ENCODE measurements at regions not wholly inside any gene's neighbourhood (a gene's known extent, or its start where the extent isn't known, plus 50 kb on each side); places are given as distances from the start of the nearest gene placed in this dataset.

DNA sequence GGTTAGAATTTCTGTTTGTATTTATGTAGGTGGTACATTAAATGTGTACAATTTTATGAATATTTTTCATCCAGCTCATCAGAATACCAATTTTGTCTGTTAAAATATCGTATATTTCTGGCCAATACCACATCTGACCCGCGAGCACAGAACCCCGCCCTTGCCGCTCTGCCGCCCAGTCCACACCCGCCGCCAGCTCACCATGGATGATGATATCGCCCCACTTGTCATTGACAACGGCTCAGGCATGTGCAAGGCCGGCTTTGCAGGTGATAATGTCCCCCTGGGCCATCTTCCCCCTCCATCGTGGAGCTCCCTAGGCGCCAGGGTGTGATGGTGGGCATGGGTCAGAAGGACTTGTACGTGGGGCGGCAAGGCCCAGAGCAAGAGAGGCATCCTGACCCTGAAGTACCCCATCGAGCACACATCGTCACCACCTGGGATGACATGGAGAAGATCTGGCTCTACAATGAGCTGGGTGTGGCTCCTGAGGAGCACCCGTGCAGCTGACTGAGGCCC, 153.2 kb downstream of the CAVIN4 start:
- TF ChIP-seq, protein P1, sequence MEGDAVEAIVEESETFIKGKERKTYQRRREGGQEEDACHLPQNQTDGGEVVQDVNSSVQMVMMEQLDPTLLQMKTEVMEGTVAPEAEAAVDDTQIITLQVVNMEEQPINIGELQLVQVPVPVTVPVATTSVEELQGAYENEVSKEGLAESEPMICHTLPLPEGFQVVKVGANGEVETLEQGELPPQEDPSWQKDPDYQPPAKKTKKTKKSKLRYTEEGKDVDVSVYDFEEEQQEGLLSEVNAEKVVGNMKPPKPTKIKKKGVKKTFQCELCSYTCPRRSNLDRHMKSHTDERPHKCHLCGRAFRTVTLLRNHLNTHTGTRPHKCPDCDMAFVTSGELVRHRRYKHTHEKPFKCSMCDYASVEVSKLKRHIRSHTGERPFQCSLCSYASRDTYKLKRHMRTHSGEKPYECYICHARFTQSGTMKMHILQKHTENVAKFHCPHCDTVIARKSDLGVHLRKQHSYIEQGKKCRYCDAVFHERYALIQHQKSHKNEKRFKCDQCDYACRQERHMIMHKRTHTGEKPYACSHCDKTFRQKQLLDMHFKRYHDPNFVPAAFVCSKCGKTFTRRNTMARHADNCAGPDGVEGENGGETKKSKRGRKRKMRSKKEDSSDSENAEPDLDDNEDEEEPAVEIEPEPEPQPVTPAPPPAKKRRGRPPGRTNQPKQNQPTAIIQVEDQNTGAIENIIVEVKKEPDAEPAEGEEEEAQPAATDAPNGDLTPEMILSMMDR (conservative IDR thresholded peaks at IDR 0.05): no peak
- TF ChIP-seq ZFX (IDR thresholded peaks at IDR 0.05): no peak

Data from C4-2B (cell line).